ENCODE measurements at regions not wholly inside any gene's neighbourhood (a gene's known extent, or its start where the extent isn't known, plus 50 kb on each side); places are given as distances from the start of the nearest gene placed in this dataset.

DNA sequence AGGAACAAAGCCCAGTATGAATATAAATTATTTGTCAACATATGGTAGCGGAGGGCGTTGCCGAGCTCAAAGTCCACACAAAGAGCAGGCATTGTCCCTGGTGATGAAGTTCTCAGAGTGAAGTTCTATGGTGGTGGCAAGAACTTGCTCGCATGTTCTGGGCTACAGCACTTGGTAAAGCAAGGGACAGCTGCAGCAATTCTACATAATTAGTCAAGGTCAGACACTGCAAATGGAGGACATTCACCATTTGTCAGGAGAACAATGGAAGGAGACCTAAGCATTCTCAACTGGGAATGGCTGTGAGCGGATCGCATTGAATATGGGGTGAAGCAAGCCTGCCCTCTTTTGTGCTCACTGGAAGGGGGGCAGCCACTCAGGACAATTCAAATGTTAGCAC, 503.8 kb upstream of the ADAMTS16 start:
- Histone ChIP-seq H3K4me3 (ENCODE audit: low read depth, low read length) (no peak overlapping the region), H3K27ac (no peak overlapping the region), H3K9me3 (ENCODE audit: control insufficient read depth, low read length) (no peaks in the 10 kb centered on the region), H3K27me3 (ENCODE audit: control insufficient read depth, insufficient read depth, low read length) (no peaks in the 10 kb centered on the region), H3K36me3 (ENCODE audit: control insufficient read depth, insufficient read depth, low read length) (no peaks in the 10 kb centered on the region), H3K4me1 (no peaks in the 10 kb centered on the region), H3K79me2 (no peaks in the 10 kb centered on the region), H3K9ac (no peak overlapping the region), H2AFZ (no peak overlapping the region), H3K4me2 (ENCODE audit: low read length) (no peak overlapping the region)
- TF ChIP-seq CTCF (IDR thresholded peaks at IDR 0.05), result no peak

- H3K79me2 ChIP-seq, result no peaks in the 10 kb centered on the region
Observed at GRCh38 chr5:4639946-4640345, 500.2 kb upstream of the ADAMTS16 start.

DNA sequence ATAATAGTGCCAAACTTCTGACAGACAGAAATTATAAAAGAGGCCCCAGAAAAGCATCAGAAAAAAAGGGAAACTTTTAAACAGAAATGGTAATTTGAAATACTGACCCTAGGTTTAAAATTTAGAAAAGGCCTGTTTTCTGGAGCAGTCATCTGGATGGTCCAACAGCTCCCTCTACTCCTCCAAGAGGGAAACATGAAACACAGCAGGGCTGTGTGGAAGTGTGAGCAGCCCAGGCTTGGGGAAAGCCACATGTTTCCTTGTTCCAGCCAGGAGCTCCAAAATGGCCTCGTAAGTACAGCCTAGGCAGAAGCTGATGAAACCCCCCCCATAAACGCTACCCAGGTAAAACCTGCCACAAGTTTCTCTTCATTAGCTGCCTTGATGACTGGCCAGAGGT, 499.3 kb upstream of the ADAMTS16 start:
- no peaks in the 10 kb centered on the region for H3K79me2 ChIP-seq
- no peaks in the 10 kb centered on the region for H3K9me3 ChIP-seq (ENCODE audit: control insufficient read depth, low read length)
- H3K9ac ChIP-seq, result no peak overlapping the region
- no peak overlapping the region for H3K4me3 ChIP-seq (ENCODE audit: low read depth, low read length)
- no peaks in the 10 kb centered on the region for H3K27me3 ChIP-seq (ENCODE audit: control insufficient read depth, insufficient read depth, low read length)
- no peak for TF ChIP-seq CTCF (IDR thresholded peaks at IDR 0.05)
- H2AFZ ChIP-seq, result no peak overlapping the region
- H3K4me1 ChIP-seq, result no peaks in the 10 kb centered on the region
- H3K4me2 ChIP-seq (ENCODE audit: low read length), result no peak overlapping the region
- no peaks in the 10 kb centered on the region for H3K36me3 ChIP-seq (ENCODE audit: control insufficient read depth, insufficient read depth, low read length)
- no peak overlapping the region for H3K27ac ChIP-seq

More at GRCh38 chr5:4639946-4640345, 500.2 kb upstream of the ADAMTS16 start:
- no peaks in the 10 kb centered on the region for H3K36me3 ChIP-seq (ENCODE audit: control insufficient read depth, insufficient read depth, low read length)
- H3K4me3 ChIP-seq (ENCODE audit: low read depth, low read length), result no peak overlapping the region
- no peaks in the 10 kb centered on the region for H3K4me1 ChIP-seq
- H3K27me3 ChIP-seq (ENCODE audit: control insufficient read depth, insufficient read depth, low read length), result no peaks in the 10 kb centered on the region
- no peak overlapping the region for H3K9ac ChIP-seq
- no peak for TF ChIP-seq CTCF (IDR thresholded peaks at IDR 0.05)
- H3K4me2 ChIP-seq (ENCODE audit: low read length), result no peak overlapping the region
- H2AFZ ChIP-seq, result no peak overlapping the region
- no peak overlapping the region for H3K27ac ChIP-seq
- H3K9me3 ChIP-seq (ENCODE audit: control insufficient read depth, low read length), result no peaks in the 10 kb centered on the region

GRCh38 chr5:4642525-4642924, 497.6 kb upstream of the ADAMTS16 start:
- H3K4me2 ChIP-seq (ENCODE audit: low read length), result no peak overlapping the region
- H3K27ac ChIP-seq, result no peak overlapping the region
- no peak overlapping the region for H2AFZ ChIP-seq
- no peaks in the 10 kb centered on the region for H3K36me3 ChIP-seq (ENCODE audit: control insufficient read depth, insufficient read depth, low read length)
- no peak overlapping the region for H3K9ac ChIP-seq
- no peak overlapping the region for H3K4me3 ChIP-seq (ENCODE audit: low read depth, low read length)
- TF ChIP-seq CTCF (IDR thresholded peaks at IDR 0.05), result no peak
- H3K79me2 ChIP-seq, result no peaks in the 10 kb centered on the region
- no peaks in the 10 kb centered on the region for H3K27me3 ChIP-seq (ENCODE audit: control insufficient read depth, insufficient read depth, low read length)
- H3K4me1 ChIP-seq, result no peaks in the 10 kb centered on the region
- no peaks in the 10 kb centered on the region for H3K9me3 ChIP-seq (ENCODE audit: control insufficient read depth, low read length)

DNA sequence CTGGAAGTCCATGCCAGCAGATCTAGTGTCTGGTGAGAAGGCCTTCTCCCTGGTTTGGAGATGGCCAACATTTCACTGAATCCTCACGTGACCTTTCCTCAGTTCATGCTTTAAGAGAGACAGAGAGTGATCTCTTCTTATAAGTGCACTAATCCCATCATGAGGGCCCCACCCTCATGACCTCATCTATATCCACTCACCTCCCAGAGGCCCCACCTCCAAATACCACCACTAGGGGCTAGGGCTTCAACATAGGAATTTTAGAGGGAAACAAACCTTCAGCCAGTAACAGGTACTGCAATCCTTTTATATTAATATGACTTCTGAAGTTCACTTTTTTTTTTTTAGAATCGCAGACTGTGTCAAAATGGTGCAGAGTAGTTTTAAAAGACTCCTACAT, 496.9 kb upstream of the ADAMTS16 start:
- Histone ChIP-seq H3K79me2 (no peaks in the 10 kb centered on the region), H3K9me3 (ENCODE audit: control insufficient read depth, low read length) (no peaks in the 10 kb centered on the region), H3K36me3 (ENCODE audit: control insufficient read depth, insufficient read depth, low read length) (no peaks in the 10 kb centered on the region), H3K4me1 (no peaks in the 10 kb centered on the region), H3K9ac (no peak overlapping the region), H3K4me3 (ENCODE audit: low read depth, low read length) (no peak overlapping the region), H2AFZ (no peak overlapping the region), H3K4me2 (ENCODE audit: low read length) (no peak overlapping the region), H3K27me3 (ENCODE audit: control insufficient read depth, insufficient read depth, low read length) (no peaks in the 10 kb centered on the region), H3K27ac (no peak overlapping the region)
- no peak for TF ChIP-seq CTCF (IDR thresholded peaks at IDR 0.05)
